Chondrocyte (in vitro differentiated cells): ENCODE measurements at regions not wholly inside any gene's neighbourhood (a gene's known extent, or its start where the extent isn't known, plus 50 kb on each side); places are given as distances from the start of the nearest gene placed in this dataset.

Source experiments
- DNase-seq: peaks from one replicate; pipeline ENCODE4 v3.0.0; 2021; ENCODE audit warnings: mixed read lengths, low spot score
- H3K27ac Mint-ChIP-seq: one replicate; pipeline ENCODE4 v1.8.0; 2021; ENCODE audit warnings: mild to moderate bottlenecking, moderate library complexity, mixed read lengths; ENCODE audit not compliant: unreplicated experiment
- H3K27me3 Mint-ChIP-seq: 2 replicates; pipeline ENCODE4 v1.8.0; 2021; ENCODE audit warnings: low read depth, mixed read lengths
- H3K36me3 Mint-ChIP-seq: 2 replicates; pipeline ENCODE4 v1.8.0; 2021; ENCODE audit warnings: low read depth, mixed read lengths
- H3K4me1 Mint-ChIP-seq: 2 replicates; pipeline ENCODE4 v1.8.0; 2021; ENCODE audit warnings: low read depth, mild to moderate bottlenecking, mixed read lengths
- H3K4me3 Mint-ChIP-seq: one replicate; pipeline ENCODE4 v1.8.0; 2021; ENCODE audit warnings: mild to moderate bottlenecking, moderate library complexity, mixed read lengths; ENCODE audit not compliant: unreplicated experiment
- H3K9me3 Mint-ChIP-seq: 2 replicates; pipeline ENCODE4 v1.8.0; 2021; ENCODE audit warnings: low read depth, mixed read lengths
- TF ChIP-seq, protein P1 (sequence below): fragments of 200-600 bp; sonication (generic); IDR thresholded peaks from 2 replicates; pipeline ENCODE4 v1.5.0; 2021; ENCODE audit warnings: antibody characterized with exemption, mild to moderate bottlenecking, moderate library complexity

DNA sequence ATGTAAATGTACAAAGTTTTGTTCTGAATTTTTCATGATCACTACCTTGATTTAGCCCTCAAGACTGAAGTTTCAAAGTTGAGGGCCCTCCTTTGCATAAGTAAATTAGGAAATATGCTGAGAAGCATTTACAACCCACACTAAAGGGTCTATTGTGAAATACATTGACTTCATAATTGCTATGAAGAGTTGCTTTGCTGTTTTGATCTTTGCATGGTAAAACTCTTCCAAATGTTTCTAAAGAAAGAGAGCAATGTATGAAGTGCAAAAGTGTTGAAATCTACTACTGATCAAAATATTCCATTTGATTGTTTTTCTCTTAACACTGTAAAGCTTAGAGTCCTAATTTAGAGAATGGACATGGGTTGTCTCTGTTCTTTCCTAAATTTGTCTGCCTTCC lies 77.2 kb downstream of the C7orf25 start:
- H3K27me3 Mint-ChIP-seq, result peaks cover 4% of the 10 kb centered on the region
- DNase-seq, result no peak
- no peaks in the 10 kb centered on the region for H3K36me3 Mint-ChIP-seq
- H3K4me1 Mint-ChIP-seq, result peaks cover 12% of the 10 kb centered on the region
- no peak overlapping the region for H3K27ac Mint-ChIP-seq
- TF ChIP-seq, protein P1, sequence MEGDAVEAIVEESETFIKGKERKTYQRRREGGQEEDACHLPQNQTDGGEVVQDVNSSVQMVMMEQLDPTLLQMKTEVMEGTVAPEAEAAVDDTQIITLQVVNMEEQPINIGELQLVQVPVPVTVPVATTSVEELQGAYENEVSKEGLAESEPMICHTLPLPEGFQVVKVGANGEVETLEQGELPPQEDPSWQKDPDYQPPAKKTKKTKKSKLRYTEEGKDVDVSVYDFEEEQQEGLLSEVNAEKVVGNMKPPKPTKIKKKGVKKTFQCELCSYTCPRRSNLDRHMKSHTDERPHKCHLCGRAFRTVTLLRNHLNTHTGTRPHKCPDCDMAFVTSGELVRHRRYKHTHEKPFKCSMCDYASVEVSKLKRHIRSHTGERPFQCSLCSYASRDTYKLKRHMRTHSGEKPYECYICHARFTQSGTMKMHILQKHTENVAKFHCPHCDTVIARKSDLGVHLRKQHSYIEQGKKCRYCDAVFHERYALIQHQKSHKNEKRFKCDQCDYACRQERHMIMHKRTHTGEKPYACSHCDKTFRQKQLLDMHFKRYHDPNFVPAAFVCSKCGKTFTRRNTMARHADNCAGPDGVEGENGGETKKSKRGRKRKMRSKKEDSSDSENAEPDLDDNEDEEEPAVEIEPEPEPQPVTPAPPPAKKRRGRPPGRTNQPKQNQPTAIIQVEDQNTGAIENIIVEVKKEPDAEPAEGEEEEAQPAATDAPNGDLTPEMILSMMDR, result no peak
- no peaks in the 10 kb centered on the region for H3K9me3 Mint-ChIP-seq
- no peak overlapping the region for H3K4me3 Mint-ChIP-seq

DNA sequence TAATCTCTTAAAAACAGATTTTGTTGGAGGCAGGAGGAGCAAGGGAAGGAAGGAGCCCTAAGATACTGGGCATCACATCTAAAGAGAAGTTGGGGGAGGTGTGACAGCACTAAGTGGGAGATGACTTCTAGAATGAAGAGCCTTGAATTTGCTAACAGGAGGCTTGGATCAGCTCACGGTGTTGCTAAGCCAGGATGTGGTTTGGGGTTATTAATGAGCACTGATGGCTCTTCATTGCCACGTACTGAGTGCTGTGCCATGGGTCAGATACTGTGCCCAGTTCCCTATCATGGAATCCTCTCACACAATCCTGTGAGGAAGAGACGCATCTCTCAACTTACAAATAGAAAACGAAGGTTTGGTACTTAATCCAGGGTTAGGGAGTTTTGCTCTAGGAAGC lies 78.5 kb downstream of the C7orf25 start:
- no peaks in the 10 kb centered on the region for H3K36me3 Mint-ChIP-seq
- no peak overlapping the region for H3K4me3 Mint-ChIP-seq
- TF ChIP-seq, protein P1, result no peak
- H3K9me3 Mint-ChIP-seq, result no peaks in the 10 kb centered on the region
- peaks cover 4% of the 10 kb centered on the region for H3K27me3 Mint-ChIP-seq
- H3K27ac Mint-ChIP-seq, result no peak overlapping the region
- H3K4me1 Mint-ChIP-seq, result peaks cover 12% of the 10 kb centered on the region
- DNase-seq, result no peak

DNA sequence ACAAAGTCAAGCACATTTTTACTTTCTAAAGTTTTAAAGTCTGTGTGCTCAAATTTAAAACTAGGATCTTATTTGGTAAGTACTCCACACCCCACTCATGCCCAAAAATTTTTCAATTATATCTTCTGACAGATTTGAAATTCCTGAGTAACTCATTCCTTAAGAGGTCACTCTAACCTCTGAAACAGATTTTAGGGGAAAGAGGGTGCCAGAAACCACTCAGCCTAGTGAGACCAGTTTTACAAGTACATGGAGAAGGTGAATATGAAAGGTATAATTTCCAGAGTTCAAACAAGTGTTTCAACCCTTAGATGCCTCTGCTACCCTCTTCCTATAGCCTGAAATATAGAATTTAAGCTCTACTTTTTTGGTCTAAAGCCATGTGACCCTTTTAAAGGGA lies 79.2 kb downstream of the C7orf25 start:
- H3K27ac Mint-ChIP-seq, result no peak overlapping the region
- no peak overlapping the region for H3K4me3 Mint-ChIP-seq
- no peaks in the 10 kb centered on the region for H3K36me3 Mint-ChIP-seq
- no peak for DNase-seq
- H3K9me3 Mint-ChIP-seq, result no peaks in the 10 kb centered on the region
- peaks cover 12% of the 10 kb centered on the region for H3K4me1 Mint-ChIP-seq
- TF ChIP-seq, protein P1, result no peak
- peaks cover 4% of the 10 kb centered on the region for H3K27me3 Mint-ChIP-seq

DNA sequence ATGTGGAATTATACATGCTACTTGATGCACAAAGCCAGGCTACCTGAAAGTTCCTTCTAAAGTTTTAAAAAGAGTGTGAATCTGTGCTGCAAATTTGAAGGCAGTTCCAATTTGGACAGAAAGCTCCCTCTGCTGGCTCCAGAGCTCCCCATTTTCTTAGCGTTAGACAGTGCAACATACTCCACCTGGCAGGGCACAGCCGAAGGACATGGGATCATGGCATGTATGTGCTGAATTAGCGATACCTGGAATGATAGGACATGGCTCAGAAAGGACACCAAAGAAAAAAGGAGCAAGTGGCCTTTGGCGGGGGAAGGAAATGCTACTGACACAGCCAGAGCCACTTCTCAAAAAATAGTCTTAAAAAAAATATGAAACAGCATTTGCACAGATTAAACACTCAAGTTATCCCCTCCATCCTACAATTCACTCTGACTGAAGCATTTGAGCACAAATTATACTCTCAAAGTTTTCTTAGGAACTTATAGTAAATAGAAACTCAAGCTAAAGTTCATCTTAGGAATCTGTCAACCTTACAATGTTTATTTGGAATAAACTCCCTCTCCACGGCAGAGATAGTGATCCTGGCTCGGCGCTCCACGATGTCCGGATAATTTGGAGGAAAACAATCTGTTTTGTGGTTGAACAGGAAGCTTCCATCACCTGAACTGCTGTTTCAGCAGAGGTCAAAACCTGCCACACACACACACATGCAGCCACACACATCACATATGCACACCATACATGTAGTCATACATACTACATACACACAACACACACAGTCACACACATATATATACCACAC lies 80.0 kb downstream of the C7orf25 start:
- Mint-ChIP-seq H3K27ac (no peak overlapping the region), H3K4me1 (peaks cover 12% of the 10 kb centered on the region), H3K4me3 (no peak overlapping the region), H3K9me3 (no peaks in the 10 kb centered on the region), H3K36me3 (no peaks in the 10 kb centered on the region), H3K27me3 (peaks cover 4% of the 10 kb centered on the region)
- DNase-seq, result no peak
- TF ChIP-seq, protein P1, result peak; percentile 90

DNA sequence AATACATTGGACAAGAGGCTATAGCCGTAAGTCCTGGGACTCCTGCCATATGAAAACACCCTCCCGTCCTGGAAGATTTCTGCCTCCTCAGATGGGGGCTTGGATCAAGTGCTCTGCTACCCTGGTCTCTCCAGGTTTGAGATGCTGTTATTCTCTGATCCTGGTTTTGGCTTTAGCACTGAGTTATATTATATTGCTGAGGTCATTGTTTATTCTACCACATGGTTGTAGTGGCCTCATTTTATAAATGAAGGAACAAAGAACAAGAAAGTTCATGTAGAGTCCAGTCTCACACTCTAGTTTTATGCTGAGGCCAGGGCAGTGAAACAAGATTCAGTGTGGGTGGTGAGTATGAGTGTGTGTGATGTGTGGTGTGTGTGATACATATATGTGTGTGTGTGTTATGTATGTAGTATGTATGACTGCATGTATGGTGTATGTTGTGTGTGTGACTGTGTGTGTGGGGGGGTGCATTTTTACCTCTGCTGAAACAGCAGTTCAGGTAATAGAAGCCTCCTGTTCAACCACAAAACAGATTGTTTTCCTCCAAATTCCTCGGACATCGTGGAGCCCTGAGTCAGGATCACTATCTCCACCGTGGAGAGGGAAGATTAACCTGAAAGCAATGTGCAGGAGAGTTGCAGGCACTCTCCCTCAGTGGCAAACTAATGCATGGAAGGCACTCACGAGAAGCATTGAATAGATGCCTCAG lies 80.7 kb downstream of the C7orf25 start:
- no peak for DNase-seq
- Mint-ChIP-seq H3K36me3 (no peaks in the 10 kb centered on the region), H3K27ac (no peak overlapping the region), H3K4me1 (peaks cover 12% of the 10 kb centered on the region), H3K4me3 (no peak overlapping the region), H3K27me3 (peaks cover 6% of the 10 kb centered on the region), H3K9me3 (no peaks in the 10 kb centered on the region)
- TF ChIP-seq, protein P1, result no peak
